SU-DHL-6 (cell line): ENCODE measurements at regions not wholly inside any gene's neighbourhood (a gene's known extent, or its start where the extent isn't known, plus 50 kb on each side); places are given as distances from the start of the nearest gene placed in this dataset.

Experiments
- CTCF ChIP-seq: fragments of 200-600 bp; sonication (generic); IDR thresholded peaks from one replicate; pipeline ENCODE4 v1.5.1; 2017; ENCODE audit warnings: antibody characterized with exemption, mild to moderate bottlenecking, low read length, moderate library complexity; ENCODE audit not compliant: insufficient read depth, poor library complexity, severe bottlenecking
- EZH2phosphoT487 ChIP-seq: fragments of 200-600 bp; sonication (generic), shearing (Covaris generic); conservative IDR thresholded peaks from 2 replicates; pipeline ENCODE4 v1.6.1; 2018; ENCODE audit warnings: mild to moderate bottlenecking, antibody characterized with exemption, low read length, moderate library complexity, mixed read lengths

GRCh38 chr5:104706600-104706999 lies 1144.0 kb upstream of the NUDT12 start:
- TF ChIP-seq CTCF: no peak
- no peak for TF ChIP-seq EZH2phosphoT487
